DOHH2 (cell line): ENCODE measurements at regions not wholly inside any gene's neighbourhood (a gene's known extent, or its start where the extent isn't known, plus 50 kb on each side); places are given as distances from the start of the nearest gene placed in this dataset.

ENCODE experiments used
- CTCF ChIP-seq: fragments of 200-600 bp; sonication (generic); IDR thresholded peaks from one replicate; pipeline ENCODE4 v1.5.1; 2014; ENCODE audit warnings: antibody characterized with exemption, mild to moderate bottlenecking, low read depth, low read length; ENCODE audit not compliant: poor library complexity, severe bottlenecking
- EZH2phosphoT487 ChIP-seq: fragments of 200-600 bp; sonication (generic); IDR thresholded peaks from 2 replicates; pipeline ENCODE4 v1.6.1; 2017; ENCODE audit warnings: borderline replicate concordance, mild to moderate bottlenecking, antibody characterized with exemption, low read length, moderate library complexity, mixed read lengths

- no peak for TF ChIP-seq CTCF
- TF ChIP-seq EZH2phosphoT487: no peak
Observed at GRCh38 chr17:33864758-33865229, 390.3 kb upstream of the CCL2 start.
